Activated CD8-positive, alpha-beta T cell treated with anti-CD3 and anti-CD28 coated beads, Interleukin-2, amount 10 ng/mL, durations not matched to agents 7 days and 5 days (primary cell): ENCODE measurements at regions not wholly inside any gene's neighbourhood (a gene's known extent, or its start where the extent isn't known, plus 50 kb on each side); places are given as distances from the start of the nearest gene placed in this dataset.

ENCODE experiments used
- ATAC-seq: fragments of 150-1000 bp; cut with Tn5 transposase; one replicate; pipeline ENCODE4 v1.10.0; 2021; ENCODE audit warnings: moderate library complexity
- CTCF ChIA-PET: fragments of 350-600 bp; sonication (Branson Sonifier 250); formaldehyde crosslinking; loops from one replicate; lab custom pipeline; 2021; ENCODE audit warnings: antibody characterized with exemption; lab: Charles Lee
- POLR2A ChIA-PET: fragments of 350-600 bp; sonication (Branson Sonifier 250); formaldehyde crosslinking; loops from one replicate; lab custom pipeline; 2021; ENCODE audit warnings: antibody characterized with exemption; lab: Charles Lee
- DNase-seq: peaks from one replicate; pipeline ENCODE4 v3.0.0-alpha.2; 2020
- H3K27ac Mint-ChIP-seq: one replicate; pipeline ENCODE4 v1.8.0; 2021; ENCODE audit warnings: mild to moderate bottlenecking, mixed read lengths
- H3K27me3 Mint-ChIP-seq: one replicate; pipeline ENCODE4 v1.8.0; 2021; ENCODE audit warnings: low read depth, mixed read lengths
- H3K36me3 Mint-ChIP-seq: one replicate; pipeline ENCODE4 v1.8.0; 2021; ENCODE audit warnings: low read depth, mixed read lengths
- H3K4me1 Mint-ChIP-seq: one replicate; pipeline ENCODE4 v1.8.0; 2021; ENCODE audit warnings: low read depth, mixed read lengths
- H3K4me3 Mint-ChIP-seq: one replicate; pipeline ENCODE4 v1.8.0; 2021; ENCODE audit warnings: mild to moderate bottlenecking, mixed read lengths
- H3K9me3 Mint-ChIP-seq: one replicate; pipeline ENCODE4 v1.8.0; 2022; ENCODE audit warnings: mixed read lengths; ENCODE audit not compliant: insufficient read depth

DNA sequence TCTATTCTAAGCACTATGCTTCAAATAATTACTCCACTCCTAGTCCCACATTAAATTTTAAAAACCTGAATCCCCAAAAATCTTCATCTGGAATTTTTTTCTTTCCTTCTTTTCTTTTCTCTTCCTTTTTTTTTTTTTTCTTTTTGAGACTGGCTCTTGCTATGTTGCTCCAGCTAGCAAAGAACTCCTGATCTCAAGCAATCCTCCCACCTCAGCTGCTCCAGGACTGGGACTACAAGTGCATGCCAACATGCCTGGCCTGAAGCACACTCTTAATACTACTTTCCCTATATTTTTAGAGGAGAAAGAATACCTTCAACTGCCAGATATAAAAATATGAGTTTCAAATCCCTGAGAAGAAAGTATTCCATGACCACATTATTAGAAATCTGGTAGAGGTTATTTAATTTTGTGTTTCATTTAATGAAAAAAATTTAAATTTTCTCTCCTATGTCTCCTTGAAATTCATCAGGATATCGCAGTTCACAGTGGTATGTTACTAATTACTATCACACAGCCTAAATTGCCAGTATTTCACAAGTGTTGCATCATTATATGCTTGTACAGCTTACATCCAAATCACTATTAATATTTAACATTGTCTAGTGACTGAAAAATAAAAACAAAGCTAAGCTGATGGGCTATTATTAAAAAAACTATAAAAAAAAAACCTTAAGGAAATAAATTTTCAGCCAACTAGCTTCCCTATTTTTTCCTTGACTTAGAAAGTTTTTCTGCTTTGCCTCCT is 227.8 kb downstream of the NAF1 start:
- Mint-ChIP-seq H3K36me3 (no peaks in the 10 kb centered on the region), H3K4me1 (no peaks in the 10 kb centered on the region), H3K27ac (no peak overlapping the region), H3K9me3 (no peaks in the 10 kb centered on the region), H3K4me3 (no peak overlapping the region), H3K27me3 (no peaks in the 10 kb centered on the region)
- no peak for DNase-seq
- CTCF ChIA-PET: no interaction called here
- no peak for ATAC-seq
- POLR2A ChIA-PET: no interaction called here

DNA sequence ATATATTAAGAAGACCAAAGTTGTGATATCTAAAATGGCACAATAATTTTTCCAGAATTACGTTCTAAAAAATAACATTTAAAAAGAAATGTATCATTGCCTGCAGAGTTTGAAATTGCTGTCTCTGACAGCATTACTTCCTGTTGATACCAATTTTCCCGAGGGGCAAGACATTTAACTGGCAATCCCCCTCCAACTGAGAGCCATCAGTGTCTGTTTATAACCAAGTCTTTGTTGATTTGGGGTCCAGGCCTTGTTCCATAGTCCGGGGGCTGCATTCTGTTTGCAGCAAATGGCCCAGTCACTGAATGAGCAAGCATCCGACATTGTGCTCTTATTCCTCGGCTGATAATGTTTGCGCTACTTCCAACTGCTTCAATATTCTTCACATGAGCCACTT is 231.5 kb downstream of the NAF1 start:
- H3K27ac Mint-ChIP-seq: no peak overlapping the region
- DNase-seq (no peak), ATAC-seq (no peak)
- POLR2A ChIA-PET: no interaction called here
- no peaks in the 10 kb centered on the region for H3K9me3 Mint-ChIP-seq
- no peaks in the 10 kb centered on the region for H3K27me3 Mint-ChIP-seq
- no peaks in the 10 kb centered on the region for H3K36me3 Mint-ChIP-seq
- CTCF ChIA-PET: no interaction called here
- H3K4me3 Mint-ChIP-seq: no peak overlapping the region
- H3K4me1 Mint-ChIP-seq: no peaks in the 10 kb centered on the region

DNA sequence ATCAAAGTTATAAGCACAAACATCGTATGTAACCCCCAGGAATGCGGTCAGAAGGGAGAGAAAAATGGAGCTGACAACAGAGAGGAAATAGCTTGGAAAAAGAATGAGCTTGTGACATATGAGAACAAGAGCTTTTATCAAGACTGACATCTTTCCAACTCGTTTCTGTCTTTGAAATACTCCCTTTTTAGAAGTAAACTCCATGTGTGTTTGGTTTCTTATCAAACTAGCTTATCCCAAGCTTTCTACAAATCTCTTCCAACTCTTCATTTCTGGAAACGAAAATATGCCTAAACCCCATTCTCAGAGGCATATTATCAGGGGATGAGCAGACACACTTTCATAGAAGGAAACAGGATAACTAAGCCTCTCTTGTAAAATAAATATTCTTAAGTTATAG is 235.4 kb downstream of the NAF1 start:
- ATAC-seq: no peak
- H3K4me1 Mint-ChIP-seq: no peaks in the 10 kb centered on the region
- H3K4me3 Mint-ChIP-seq: no peak overlapping the region
- no peaks in the 10 kb centered on the region for H3K36me3 Mint-ChIP-seq
- H3K27ac Mint-ChIP-seq: no peak overlapping the region
- H3K9me3 Mint-ChIP-seq: no peaks in the 10 kb centered on the region
- ChIA-PET CTCF (no interaction called here), POLR2A (no interaction called here)
- no peaks in the 10 kb centered on the region for H3K27me3 Mint-ChIP-seq
- no peak for DNase-seq

DNA sequence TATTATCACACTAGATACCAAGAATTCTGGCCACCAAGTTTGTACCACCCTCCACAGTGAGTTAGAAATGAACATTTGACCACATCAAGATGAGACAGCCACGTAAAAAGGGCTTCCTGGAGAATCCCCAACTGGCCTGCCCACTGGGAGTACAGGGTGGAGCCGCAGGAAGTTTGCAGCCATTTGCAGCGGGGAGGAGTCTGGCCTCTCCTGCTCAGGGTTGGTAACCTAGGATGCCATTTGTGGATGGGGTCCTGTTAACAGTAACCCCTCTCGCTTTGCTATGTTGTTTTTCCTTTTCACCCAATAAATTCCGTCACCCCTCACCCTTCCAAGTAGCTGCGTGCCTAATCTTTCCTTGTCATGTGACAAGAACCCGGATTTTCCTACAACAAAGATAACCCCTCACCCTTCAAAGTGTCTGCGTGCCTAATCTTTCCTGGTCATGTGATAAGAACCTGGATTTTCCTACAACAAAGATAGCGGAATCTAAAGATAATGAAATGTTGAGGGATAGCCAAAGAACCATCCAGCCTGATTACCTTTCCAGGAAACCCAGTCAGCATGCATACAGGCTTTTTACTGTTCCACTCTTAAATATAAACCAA is 245.4 kb downstream of the NAF1 start:
- no peak for DNase-seq
- H3K27me3 Mint-ChIP-seq: no peaks in the 10 kb centered on the region
- H3K4me3 Mint-ChIP-seq: no peak overlapping the region
- no peaks in the 10 kb centered on the region for H3K36me3 Mint-ChIP-seq
- ChIA-PET CTCF (no interaction called here), POLR2A (no interaction called here)
- no peak overlapping the region for H3K27ac Mint-ChIP-seq
- H3K9me3 Mint-ChIP-seq: no peaks in the 10 kb centered on the region
- no peaks in the 10 kb centered on the region for H3K4me1 Mint-ChIP-seq
- ATAC-seq: no peak

DNA sequence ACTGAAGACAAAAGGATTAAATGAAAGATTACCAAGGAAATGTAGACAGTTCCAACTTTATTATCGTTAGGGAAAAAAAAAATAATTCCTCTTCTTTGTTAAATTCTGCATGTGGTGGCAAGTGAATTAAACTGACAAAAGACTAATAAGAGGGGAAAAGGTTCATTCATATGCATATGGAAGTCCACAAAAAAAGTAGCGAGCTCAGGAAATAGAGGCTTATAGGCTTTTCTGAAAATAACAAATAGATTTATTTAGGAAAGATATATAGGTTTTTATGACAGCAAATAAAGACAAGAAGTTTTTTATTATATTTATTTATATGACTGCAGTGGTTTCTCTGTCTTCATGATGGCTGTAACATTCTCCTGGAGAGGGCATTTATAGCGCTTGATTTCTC is 246.0 kb downstream of the NAF1 start:
- H3K27me3 Mint-ChIP-seq: no peaks in the 10 kb centered on the region
- POLR2A ChIA-PET: no interaction called here
- H3K36me3 Mint-ChIP-seq: no peaks in the 10 kb centered on the region
- H3K4me1 Mint-ChIP-seq: no peaks in the 10 kb centered on the region
- H3K27ac Mint-ChIP-seq: no peak overlapping the region
- DNase-seq (no peak), ATAC-seq (no peak)
- H3K9me3 Mint-ChIP-seq: no peaks in the 10 kb centered on the region
- H3K4me3 Mint-ChIP-seq: no peak overlapping the region
- CTCF ChIA-PET: no interaction called here

DNA sequence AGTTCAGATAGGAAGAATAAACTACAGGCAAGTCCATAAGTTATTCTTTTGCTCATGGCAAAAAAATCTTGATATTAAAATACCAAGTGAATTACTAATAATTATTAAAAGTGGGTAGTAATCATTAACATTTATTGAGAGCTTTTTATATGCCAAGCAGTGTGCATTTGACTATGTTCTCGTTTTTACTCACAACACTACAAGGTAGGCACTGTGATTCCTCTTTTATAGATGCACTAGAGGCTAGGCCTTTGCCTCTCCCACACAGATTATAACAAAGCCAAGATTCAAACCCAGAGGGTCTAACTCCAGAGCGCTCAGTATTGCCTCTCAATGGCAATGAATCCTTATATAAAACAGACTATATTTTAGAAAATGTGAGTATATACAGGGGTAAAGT is 254.2 kb downstream of the NAF1 start:
- no peaks in the 10 kb centered on the region for H3K4me1 Mint-ChIP-seq
- ChIA-PET POLR2A (no interaction called here), CTCF (no interaction called here)
- no peak overlapping the region for H3K4me3 Mint-ChIP-seq
- ATAC-seq (no peak), DNase-seq (no peak)
- no peaks in the 10 kb centered on the region for H3K9me3 Mint-ChIP-seq
- H3K36me3 Mint-ChIP-seq: no peaks in the 10 kb centered on the region
- no peaks in the 10 kb centered on the region for H3K27me3 Mint-ChIP-seq
- H3K27ac Mint-ChIP-seq: no peak overlapping the region

- CTCF ChIA-PET: no interaction called here
These were observed 255.3 kb downstream of the NAF1 start for GRCh38 chr4:162911349-162911748.

GRCh38 chr4:162909952-162910351 is 256.7 kb downstream of the NAF1 start:
- Mint-ChIP-seq H3K4me3 (no peak overlapping the region), H3K9me3 (no peaks in the 10 kb centered on the region), H3K36me3 (no peaks in the 10 kb centered on the region), H3K27ac (no peak overlapping the region), H3K4me1 (no peaks in the 10 kb centered on the region), H3K27me3 (no peaks in the 10 kb centered on the region)
- CTCF ChIA-PET: no interaction called here
- DNase-seq (no peak), ATAC-seq (no peak)
- POLR2A ChIA-PET: no interaction called here

More at GRCh38 chr4:162911349-162911748, 255.3 kb downstream of the NAF1 start:
- no peaks in the 10 kb centered on the region for H3K27me3 Mint-ChIP-seq
- POLR2A ChIA-PET: no interaction called here
- no peaks in the 10 kb centered on the region for H3K9me3 Mint-ChIP-seq
- DNase-seq: no peak
- no peak overlapping the region for H3K27ac Mint-ChIP-seq
- no peak overlapping the region for H3K4me3 Mint-ChIP-seq
- no peak for ATAC-seq
- no peaks in the 10 kb centered on the region for H3K4me1 Mint-ChIP-seq
- H3K36me3 Mint-ChIP-seq: no peaks in the 10 kb centered on the region

GRCh38 chr4:162894387-162894786 is 272.3 kb downstream of the NAF1 start:
- Mint-ChIP-seq H3K4me3 (no peak overlapping the region), H3K27me3 (no peaks in the 10 kb centered on the region), H3K27ac (no peak overlapping the region), H3K36me3 (no peaks in the 10 kb centered on the region), H3K9me3 (no peaks in the 10 kb centered on the region), H3K4me1 (peaks cover 8% of the 10 kb centered on the region)
- CTCF ChIA-PET: no interaction called here
- POLR2A ChIA-PET: no interaction called here
- ATAC-seq: no peak
- no peak for DNase-seq

DNA sequence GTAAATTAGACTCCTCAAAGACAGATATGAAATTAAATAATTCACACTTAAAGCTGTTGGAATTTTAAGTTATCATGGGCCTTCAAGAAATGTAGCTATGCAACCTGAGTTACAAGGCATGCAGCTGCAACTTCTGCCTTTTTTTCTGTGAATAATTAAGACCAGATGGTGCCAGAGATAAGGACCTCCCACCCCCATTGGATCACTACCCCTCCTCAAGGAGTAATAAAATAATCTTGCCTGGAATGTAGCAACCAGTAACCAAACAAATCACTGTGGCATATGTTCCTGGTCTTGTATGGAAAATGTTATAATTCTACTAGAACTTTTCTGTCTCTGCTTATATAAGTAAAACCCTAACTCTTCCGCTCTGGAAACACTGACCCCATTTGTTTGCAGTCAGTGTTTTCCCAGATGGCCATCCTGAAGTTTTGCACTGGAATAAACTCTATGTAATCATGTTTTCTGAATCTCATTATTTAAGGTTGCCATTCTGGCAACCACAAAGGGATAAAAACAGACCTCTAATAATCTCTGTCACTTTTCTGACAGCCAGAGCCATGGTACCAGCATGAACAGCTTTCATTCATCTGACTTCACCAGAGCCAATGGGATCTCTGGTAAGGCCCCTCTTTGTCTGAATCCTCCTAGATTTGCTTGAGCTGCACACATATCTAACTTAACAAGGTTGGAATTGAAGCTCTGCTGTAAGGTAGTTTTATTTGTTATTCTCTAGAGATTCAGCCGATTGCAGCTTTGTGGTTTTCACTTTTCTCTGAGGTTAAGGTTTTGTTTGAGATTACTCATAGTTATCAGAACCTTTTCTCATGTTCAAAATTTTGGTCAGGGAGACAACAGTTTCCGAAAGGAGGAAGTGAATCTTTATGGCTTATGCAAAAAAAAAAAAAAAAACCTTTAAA is 274.6 kb downstream of the NAF1 start:
- H3K9me3 Mint-ChIP-seq: no peaks in the 10 kb centered on the region
- H3K27me3 Mint-ChIP-seq: no peaks in the 10 kb centered on the region
- DNase-seq (no peak), ATAC-seq (peak; percentile 39)
- H3K4me3 Mint-ChIP-seq: no peak overlapping the region
- peaks cover 8% of the 10 kb centered on the region for H3K4me1 Mint-ChIP-seq
- CTCF ChIA-PET: no interaction called here
- no peaks in the 10 kb centered on the region for H3K36me3 Mint-ChIP-seq
- H3K27ac Mint-ChIP-seq: no peak overlapping the region
- POLR2A ChIA-PET: no interaction called here

DNA sequence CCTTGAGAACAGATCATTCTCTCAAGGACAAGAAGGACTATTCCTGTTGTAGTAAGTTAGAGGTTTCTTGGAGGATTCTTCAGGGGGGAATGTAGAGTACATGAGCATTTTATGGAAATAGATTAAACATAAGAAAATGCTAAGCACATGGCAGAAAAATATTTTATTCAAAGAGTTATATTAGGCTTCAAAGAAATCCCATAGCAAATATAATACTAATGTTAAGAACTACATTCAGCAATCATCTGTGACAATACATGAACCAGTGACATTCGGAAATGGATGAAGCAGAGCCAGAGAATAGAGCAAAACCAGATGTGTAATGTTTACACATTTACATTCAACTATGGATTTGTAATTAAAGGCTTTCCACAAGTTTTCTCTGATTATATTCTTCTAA is 288.6 kb downstream of the NAF1 start:
- Mint-ChIP-seq H3K27me3 (no peaks in the 10 kb centered on the region), H3K36me3 (no peaks in the 10 kb centered on the region), H3K27ac (no peak overlapping the region), H3K9me3 (no peaks in the 10 kb centered on the region), H3K4me3 (no peak overlapping the region), H3K4me1 (no peaks in the 10 kb centered on the region)
- ChIA-PET CTCF (no interaction called here), POLR2A (no interaction called here)
- DNase-seq: no peak
- ATAC-seq: no peak

DNA sequence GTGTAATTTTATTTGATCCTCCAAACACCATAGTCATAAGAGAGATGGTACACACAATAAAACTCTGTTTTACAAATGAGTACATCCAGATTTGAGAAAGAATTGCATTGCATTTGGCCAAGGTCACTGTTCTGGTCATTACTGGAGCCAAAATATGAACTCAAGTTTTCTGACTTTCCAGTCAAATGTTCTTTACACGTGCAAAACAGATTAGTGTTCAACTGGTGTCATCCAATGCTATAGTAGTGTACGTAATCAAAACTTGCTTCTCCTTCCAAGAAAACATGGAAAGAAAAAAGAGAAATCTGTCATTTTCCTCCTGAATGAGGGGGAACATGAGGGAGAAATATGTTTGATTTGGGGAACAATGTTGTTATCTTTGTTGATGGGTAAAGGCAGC is 291.9 kb downstream of the NAF1 start:
- ChIA-PET CTCF (no interaction called here), POLR2A (no interaction called here)
- H3K4me1 Mint-ChIP-seq: no peaks in the 10 kb centered on the region
- no peaks in the 10 kb centered on the region for H3K27me3 Mint-ChIP-seq
- no peaks in the 10 kb centered on the region for H3K9me3 Mint-ChIP-seq
- DNase-seq: no peak
- ATAC-seq: no peak
- H3K36me3 Mint-ChIP-seq: no peaks in the 10 kb centered on the region
- H3K27ac Mint-ChIP-seq: no peak overlapping the region
- H3K4me3 Mint-ChIP-seq: no peak overlapping the region
